Heart right ventricle (tissue), 16 donors: ENCODE measurements at regions not wholly inside any gene's neighbourhood (a gene's known extent, or its start where the extent isn't known, plus 50 kb on each side); places are given as distances from the start of the nearest gene placed in this dataset.

Source experiments
- ATAC-seq, 8 donors: fragments of 200-7000 bp; cut with Tn5 transposase; one replicate each; pipeline ENCODE4 v1.9.1; 2020; ENCODE audit warnings: mild to moderate bottlenecking in 8 of 8, moderate library complexity in 8 of 8, moderate number of reproducible peaks in 1 of 8
- DNase-seq, 2 donors: peaks; one replicate each; pipeline ENCODE4 v3.0.0-alpha.2; 2020
- H3K27ac ChIP-seq, 10 donors: fragments of 200-600 bp; sonication (generic) in 2 of 10; one replicate each; pipeline versions ENCODE4 v1.5.0 to v1.8.0; 2020 to 2022; ENCODE audit warnings: mild to moderate bottlenecking in 3 of 10
- H3K27me3 ChIP-seq, 7 donors: fragments of 200-600 bp; one replicate each; pipeline ENCODE4 v1.8.0; 2021 to 2022; ENCODE audit warnings: mild to moderate bottlenecking in 2 of 7
- H3K36me3 ChIP-seq, 9 donors: fragments of 200-600 bp; sonication (generic) in 1 of 9; one replicate each; pipeline versions ENCODE4 v1.5.0 to v1.8.0; 2020 to 2022; ENCODE audit warnings: mild to moderate bottlenecking in 2 of 9
- H3K4me1 ChIP-seq, 9 donors: fragments of 200-600 bp; sonication (generic) in 1 of 9; one replicate each; pipeline versions ENCODE4 v1.5.0 to v1.8.0; 2020 to 2022; ENCODE audit warnings: mild to moderate bottlenecking in 4 of 9
- H3K4me3 ChIP-seq, 10 donors: fragments of 200-600 bp; sonication (generic) in 2 of 10; one replicate each; pipeline versions ENCODE4 v1.5.0 to v1.8.0; 2020 to 2022; ENCODE audit warnings: mild to moderate bottlenecking in 7 of 10, moderate library complexity in 2 of 10
- H3K9me3 ChIP-seq, 11 donors: fragments of 200-600 bp in 10 of 11; sonication (generic) in 2 of 11; one replicate each; pipeline versions ENCODE4 v1.5.0 to v1.8.0; 2013 to 2022; ENCODE audit warnings: mild to moderate bottlenecking in 2 of 11, control low read depth in 1 of 11, moderate library complexity in 1 of 11
- CTCF ChIP-seq, 9 donors: fragments of 200-600 bp; sonication (generic) in 2 of 9; IDR thresholded peaks; one replicate each; pipeline versions ENCODE4 v1.5.0 to v1.8.0; 2021 to 2022; ENCODE audit warnings: antibody characterized with exemption in 9 of 9, mild to moderate bottlenecking in 5 of 9, moderate library complexity in 1 of 9
- WGBS, 2 donors: extraction: QIAGEN DNeasy Blood & Tissue Kit; methylation state at CpG; one replicate each; pipeline ENCODE4 v1.1.7; 2013; ENCODE audit warnings: inconsistent platforms in 1 of 2; 5-methylcytosine and 5-hydroxymethylcytosine counted together
- intact Hi-C, 10 donors: fragments of 100-400 bp; cut with DNase I; formaldehyde crosslinking; loops; one replicate each; pipeline versions ENCODE4 v1.11.1 to v1.14.2; 2022
- donor health status: Arrhythmogenic right ventricular cardiomyopathy.
- donor health status: ischemic (EF 13 %, LVEDD 7.1; RV severe dilation, severe dysfunction).
- donor health status: healthy with polysubstance abuse.
- donor health status: DM: no; HTN: yes; CAD: no.
- donor health status: DM: no; HTN: no; CAD: no.
- donor health status: ischemic (EF 25% LVEDD 6.9; RV normal size, moderate dysfunction).
- donor health status: ischemic (EF 25% LVEDD 5.7; RV mildly dilated, moderate dysfunction).
- donor health status: healthy.
- donor health status: DM: yes; HTN: yes; CAD: no.
- donor health status: Ischemic cardiomyopathy.
- donor health status: ischemic (EF 35%, LVEDD 5.7; RV mildly dilated, moderate dysfunction).
- donor health status: nonischemic (EF 11% LVEDD 7.7; RV severe dilation, severe dysfunction).
- donor health status: DM: yes; HTN: yes; CAD: no.
- donor health status: PGD.
- donor health status: ischemic (EF 29% LVEDD 5.4; RV normal size, mild dysfunction).
- donor health status: nonischemic (EF 23%, LVEDD 6.1; RV moderate dilation, normal function).

- DNase-seq = no peak
- H3K27ac ChIP-seq = no peak overlapping the region
Measured at GRCh38 chr13:73702419-73703071, 431.7 kb downstream of the KLF12 start.

GRCh38 chr13:73701160-73701559, 433.0 kb downstream of the KLF12 start:
- intact Hi-C loops = loop anchor here in 6 of 10 donors (10.0 kb wide), 4 partner anchors 646 to 896 kb away; partner anchors contain the start of gene KLF5 (in 3 of the 6)
- no peak for DNase-seq

More at GRCh38 chr13:73702419-73703071, 431.7 kb downstream of the KLF12 start:
- Histone ChIP-seq H3K4me3 (no peak overlapping the region), H3K9me3 (no peaks in the 10 kb centered on the region), H3K27me3 (no peaks in the 10 kb centered on the region), H3K4me1 (no peaks in the 10 kb centered on the region), H3K36me3 (peaks cover 0 to 34% (median 0%) of the 10 kb centered on the region in 9 donors)
- WGBS, 2 donors = 62 to 73% methylated on average over 8 of the region's 8 CpGs
- intact Hi-C loops = loop anchor here in 6 of 10 donors (10.0 kb wide), 4 partner anchors 648 to 898 kb away; partner anchors contain the start of gene KLF5 (in 3 of the 6)
- no peak for TF ChIP-seq CTCF (IDR thresholded peaks at IDR 0.05)
- no peak for ATAC-seq

GRCh38 chr13:73698859-73699258, 435.3 kb downstream of the KLF12 start:
- peaks cover 0 to 30% (median 0%) of the 10 kb centered on the region in 9 donors for H3K36me3 ChIP-seq
- intact Hi-C loops = no loop called here
- no peaks in the 10 kb centered on the region for H3K4me1 ChIP-seq
- no peaks in the 10 kb centered on the region for H3K9me3 ChIP-seq
- H3K4me3 ChIP-seq = no peak overlapping the region
- H3K27me3 ChIP-seq = no peaks in the 10 kb centered on the region
- H3K27ac ChIP-seq = no peak overlapping the region
- no peak for DNase-seq
- ATAC-seq = no peak
- WGBS, 2 donors = 87 to 94% methylated on average over 3 of the region's 3 CpGs
- no peak for TF ChIP-seq CTCF (IDR thresholded peaks at IDR 0.05)

More at GRCh38 chr13:73701160-73701559, 433.0 kb downstream of the KLF12 start:
- Histone ChIP-seq H3K27ac (no peak overlapping the region), H3K9me3 (no peaks in the 10 kb centered on the region), H3K27me3 (no peaks in the 10 kb centered on the region), H3K4me3 (no peak overlapping the region), H3K36me3 (peaks cover 0 to 22% (median 0%) of the 10 kb centered on the region in 9 donors), H3K4me1 (no peaks in the 10 kb centered on the region)
- 91 to 100% methylated on average over 1 of the region's 1 CpG for WGBS, 2 donors
- TF ChIP-seq CTCF (IDR thresholded peaks at IDR 0.05) = no peak
- no peak for ATAC-seq

GRCh38 chr13:73697166-73697565, 437.0 kb downstream of the KLF12 start:
- no peak overlapping the region for H3K4me3 ChIP-seq
- no peaks in the 10 kb centered on the region for H3K27me3 ChIP-seq
- H3K36me3 ChIP-seq = peaks cover 0 to 42% (median 0%) of the 10 kb centered on the region in 9 donors
- H3K4me1 ChIP-seq = no peaks in the 10 kb centered on the region
- intact Hi-C loops = no loop called here
- no peak for TF ChIP-seq CTCF (IDR thresholded peaks at IDR 0.05)
- DNase-seq (no peak), ATAC-seq (no peak)
- H3K9me3 ChIP-seq = no peaks in the 10 kb centered on the region
- H3K27ac ChIP-seq = no peak overlapping the region
